Activated CD8-positive, alpha-beta memory T cell treated with anti-CD3 and anti-CD28 coated beads for 36 hours (primary cell): ENCODE measurements at regions not wholly inside any gene's neighbourhood (a gene's known extent, or its start where the extent isn't known, plus 50 kb on each side); places are given as distances from the start of the nearest gene placed in this dataset.
"Not testable (repeated sequence)": the region's sequence is repeated elsewhere in the genome, so short reads cannot be mapped to it uniquely, and the experiment has no call there.

Source experiments
- CTCF ChIA-PET: fragments of 350-600 bp; sonication (Branson Sonifier 250); formaldehyde crosslinking; loops from one replicate; lab custom pipeline; 2021; ENCODE audit warnings: antibody characterized with exemption; lab: Charles Lee
- POLR2A ChIA-PET: fragments of 350-600 bp; sonication (Branson Sonifier 250); formaldehyde crosslinking; loops from one replicate; lab custom pipeline; 2021; ENCODE audit warnings: antibody characterized with exemption; lab: Charles Lee

GRCh38 chr12:105611340-105611739 lies 280.8 kb downstream of the C12orf75 start:
- ChIA-PET CTCF (no interaction called here), POLR2A (no interaction called here)

- ChIA-PET POLR2A (no interaction called here), CTCF (no interaction called here)
These were observed 282.8 kb downstream of the C12orf75 start for GRCh38 chr12:105613269-105613668.

- ChIA-PET CTCF (no interaction called here), POLR2A (no interaction called here)
These were observed 283.4 kb downstream of the C12orf75 start for GRCh38 chr12:105613887-105614286.

GRCh38 chr12:105616971-105617540 lies 286.6 kb downstream of the C12orf75 start:
- ChIA-PET CTCF (no interaction called here), POLR2A (no interaction called here)

- ChIA-PET POLR2A (no interaction called here), CTCF (no interaction called here)
These were observed 291.7 kb downstream of the C12orf75 start for GRCh38 chr12:105622220-105622619.

- CTCF ChIA-PET: no interaction called here
These were observed 292.6 kb downstream of the C12orf75 start for GRCh38 chr12:105622846-105623736.

GRCh38 chr12:105626653-105627052 lies 296.2 kb downstream of the C12orf75 start:
- ChIA-PET CTCF (interaction anchor here (0.6 to 0.7 kb wide), 2 partner anchors 15 to 1374 kb away, joined by 3 to 4 read pairs; no protein-coding TSS in a partner anchor), POLR2A (no interaction called here)

More at GRCh38 chr12:105622846-105623736, 292.6 kb downstream of the C12orf75 start:
- POLR2A ChIA-PET: no interaction called here

GRCh38 chr12:105637470-105637869 lies 307.0 kb downstream of the C12orf75 start:
- ChIA-PET CTCF (no interaction called here), POLR2A (no interaction called here)

GRCh38 chr12:105640761-105641160 lies 310.3 kb downstream of the C12orf75 start:
- ChIA-PET CTCF (no interaction called here), POLR2A (no interaction called here)

- ChIA-PET POLR2A (no interaction called here), CTCF (interaction anchor here (0.6 kb wide), 2 partner anchors 15 kb away, joined by 3 to 4 read pairs; no protein-coding TSS in a partner anchor)
These were observed 311.3 kb downstream of the C12orf75 start for GRCh38 chr12:105641749-105642148.

- POLR2A ChIA-PET: no interaction called here
These were observed 314.3 kb downstream of the C12orf75 start for GRCh38 chr12:105644770-105645169.

GRCh38 chr12:105654606-105655005 lies 324.1 kb downstream of the C12orf75 start:
- ChIA-PET POLR2A (no interaction called here), CTCF (no interaction called here)

More at GRCh38 chr12:105644770-105645169, 314.3 kb downstream of the C12orf75 start:
- CTCF ChIA-PET: no interaction called here

GRCh38 chr12:105658389-105658788 lies 327.9 kb downstream of the C12orf75 start:
- POLR2A ChIA-PET: no interaction called here
- CTCF ChIA-PET: no interaction called here

GRCh38 chr12:105659355-105660075 lies 329.0 kb downstream of the C12orf75 start:
- CTCF ChIA-PET: no interaction called here
- POLR2A ChIA-PET: no interaction called here

- CTCF ChIA-PET, POLR2A ChIA-PET: not testable (repeated sequence)
These were observed 334.3 kb downstream of the C12orf75 start for GRCh38 chr12:105664765-105665164.

- CTCF ChIA-PET: no interaction called here
These were observed 334.9 kb downstream of the C12orf75 start for GRCh38 chr12:105665366-105665765.

GRCh38 chr12:105667973-105668743 lies 337.7 kb downstream of the C12orf75 start:
- ChIA-PET POLR2A (no interaction called here), CTCF (no interaction called here)

More at GRCh38 chr12:105665366-105665765, 334.9 kb downstream of the C12orf75 start:
- POLR2A ChIA-PET: no interaction called here

- ChIA-PET CTCF (no interaction called here), POLR2A (no interaction called here)
These were observed 340.2 kb downstream of the C12orf75 start for GRCh38 chr12:105670672-105671071.

- POLR2A ChIA-PET: no interaction called here
- CTCF ChIA-PET: no interaction called here
These were observed 341.2 kb downstream of the C12orf75 start for GRCh38 chr12:105671720-105672119.
